ENCODE measurements at regions not wholly inside any gene's neighbourhood (a gene's known extent, or its start where the extent isn't known, plus 50 kb on each side); places are given as distances from the start of the nearest gene placed in this dataset.

- TF ChIP-seq, protein P1, sequence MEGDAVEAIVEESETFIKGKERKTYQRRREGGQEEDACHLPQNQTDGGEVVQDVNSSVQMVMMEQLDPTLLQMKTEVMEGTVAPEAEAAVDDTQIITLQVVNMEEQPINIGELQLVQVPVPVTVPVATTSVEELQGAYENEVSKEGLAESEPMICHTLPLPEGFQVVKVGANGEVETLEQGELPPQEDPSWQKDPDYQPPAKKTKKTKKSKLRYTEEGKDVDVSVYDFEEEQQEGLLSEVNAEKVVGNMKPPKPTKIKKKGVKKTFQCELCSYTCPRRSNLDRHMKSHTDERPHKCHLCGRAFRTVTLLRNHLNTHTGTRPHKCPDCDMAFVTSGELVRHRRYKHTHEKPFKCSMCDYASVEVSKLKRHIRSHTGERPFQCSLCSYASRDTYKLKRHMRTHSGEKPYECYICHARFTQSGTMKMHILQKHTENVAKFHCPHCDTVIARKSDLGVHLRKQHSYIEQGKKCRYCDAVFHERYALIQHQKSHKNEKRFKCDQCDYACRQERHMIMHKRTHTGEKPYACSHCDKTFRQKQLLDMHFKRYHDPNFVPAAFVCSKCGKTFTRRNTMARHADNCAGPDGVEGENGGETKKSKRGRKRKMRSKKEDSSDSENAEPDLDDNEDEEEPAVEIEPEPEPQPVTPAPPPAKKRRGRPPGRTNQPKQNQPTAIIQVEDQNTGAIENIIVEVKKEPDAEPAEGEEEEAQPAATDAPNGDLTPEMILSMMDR (IDR thresholded peaks at IDR 0.05; ENCODE audit: low read depth, low read length) = no peak
- no peak for TF ChIP-seq EZH2phosphoT487 (IDR thresholded peaks at IDR 0.05; ENCODE audit: low read depth)
Measured at GRCh38 chr4:151559595-151559994, 150.6 kb downstream of the FHIP1A start.
